B cell (primary cell): ENCODE measurements at regions not wholly inside any gene's neighbourhood (a gene's known extent, or its start where the extent isn't known, plus 50 kb on each side); places are given as distances from the start of the nearest gene placed in this dataset.

Source experiments
- ATAC-seq: fragments of 200-7000 bp; cut with Tn5 transposase; one replicate; pipeline ENCODE4 v1.10.0; 2021; ENCODE audit warnings: low read depth, mild to moderate bottlenecking, moderate number of reproducible peaks, moderate library complexity
- CTCF ChIA-PET: fragments of 350-600 bp; sonication (Branson Sonifier 250); formaldehyde crosslinking; loops from one replicate; lab custom pipeline; 2021; ENCODE audit warnings: antibody characterized with exemption, inconsistent platforms; lab: Charles Lee
- POLR2A ChIA-PET: fragments of 350-600 bp; sonication (Branson Sonifier 250); formaldehyde crosslinking; loops from one replicate; lab custom pipeline; 2021; ENCODE audit warnings: antibody characterized with exemption; lab: Charles Lee
- DNase-seq: peaks from one replicate; pipeline ENCODE4 v3.0.0; 2013
- H2AFZ ChIP-seq: 2 replicates; pipeline ENCODE4 v1.6.1; 2012; ENCODE audit warnings: mild to moderate bottlenecking, low read depth, low read length; ENCODE audit not compliant: insufficient read depth, poor library complexity, severe bottlenecking
- H3K27ac ChIP-seq, 2 donors: 1 replicate in 1 of 2; 2 replicates in 1 of 2; pipeline ENCODE4 v1.5.1; 2012 to 2013; ENCODE audit warnings: low read length in 2 of 2, mild to moderate bottlenecking in 2 of 2, moderate library complexity in 1 of 2
- H3K27me3 ChIP-seq, 4 experiments: fragments of 200-600 bp in 1 of 4; sonication (generic) in 1 of 4; replicated peaks in 1 of 4; 1 replicate in 2 of 4; 2 replicates in 2 of 4; pipeline versions ENCODE4 v1.6.1 to v1.7.0; 2013 to 2016; ENCODE audit warnings: low read length in 3 of 4, mild to moderate bottlenecking in 2 of 4, mixed read lengths in 1 of 4, moderate library complexity in 1 of 4; ENCODE audit not compliant: insufficient read depth in 4 of 4, control insufficient read depth in 3 of 4; ENCODE audit errors: control extremely low read depth in 1 of 4
- H3K36me3 ChIP-seq, 2 experiments: replicated peaks in 1 of 2; 1 replicate in 1 of 2; 2 replicates in 1 of 2; pipeline versions ENCODE4 v1.6.1 to v1.7.1; 2013; ENCODE audit warnings: low read length in 1 of 2; ENCODE audit not compliant: insufficient read depth in 2 of 2, control insufficient read depth in 1 of 2; ENCODE audit errors: control extremely low read depth in 1 of 2, extremely low read depth in 1 of 2
- H3K4me1 ChIP-seq, 2 donors: fragments of 200-600 bp in 1 of 2; sonication (generic) in 1 of 2; 1 replicate in 1 of 2; 2 replicates in 1 of 2; pipeline versions ENCODE4 v1.5.1 to v1.6.1; 2013 to 2017; ENCODE audit warnings: low read length in 2 of 2; ENCODE audit not compliant: control insufficient read depth in 2 of 2, insufficient read depth in 2 of 2
- H3K4me2 ChIP-seq: replicated peaks from 2 replicates; pipeline ENCODE3; 2012; ENCODE audit warnings: mild to moderate bottlenecking, low read depth, low read length; ENCODE audit not compliant: poor library complexity, severe bottlenecking
- H3K4me3 ChIP-seq, 5 experiments: fragments of 200-600 bp in 1 of 5; sonication (generic) in 1 of 5; 1 replicate in 3 of 5; 2 replicates in 2 of 5; pipeline versions ENCODE4 v1.5.1 to v1.7.0; 2011 to 2016; ENCODE audit warnings: low read length in 4 of 5, mild to moderate bottlenecking in 4 of 5, low read depth in 2 of 5, control low read depth in 1 of 5, moderate library complexity in 1 of 5; ENCODE audit not compliant: insufficient read depth in 1 of 5; ENCODE audit errors: control extremely low read depth in 1 of 5, extremely low read depth in 1 of 5
- H3K79me2 ChIP-seq: fragments of 200-600 bp; sonication (generic); one replicate; pipeline ENCODE4 v1.6.0; 2016; ENCODE audit warnings: low read length; ENCODE audit not compliant: control insufficient read depth, insufficient read depth
- H3K9ac ChIP-seq: fragments of 200-600 bp; sonication (generic); 2 replicates; pipeline ENCODE4 v1.6.1; 2017; ENCODE audit warnings: mild to moderate bottlenecking, low read length, moderate library complexity
- H3K9me3 ChIP-seq, 3 donors: one replicate each; pipeline versions ENCODE4 v1.6.1 to v1.7.1; 2013; ENCODE audit warnings: low read length in 2 of 3; ENCODE audit not compliant: control insufficient read depth in 2 of 3, insufficient read depth in 1 of 3; ENCODE audit errors: control extremely low read depth in 1 of 3
- H4K20me1 ChIP-seq: 2 replicates; pipeline ENCODE4 v1.6.0; 2012; ENCODE audit warnings: mild to moderate bottlenecking, low read length; ENCODE audit not compliant: insufficient read depth, control insufficient read depth, poor library complexity, severe bottlenecking
- H3K27ac Mint-ChIP-seq: one replicate; pipeline ENCODE4 v1.8.0; 2021; ENCODE audit warnings: mixed read lengths
- H3K27me3 Mint-ChIP-seq: one replicate; pipeline ENCODE4 v1.8.0; 2021; ENCODE audit warnings: mixed read lengths
- H3K4me1 Mint-ChIP-seq: one replicate; pipeline ENCODE4 v1.8.0; 2021; ENCODE audit warnings: mixed read lengths
- H3K4me3 Mint-ChIP-seq: one replicate; pipeline ENCODE4 v1.8.0; 2021; ENCODE audit warnings: mixed read lengths
- H3K9me3 Mint-ChIP-seq: one replicate; pipeline ENCODE4 v1.8.0; 2022; ENCODE audit warnings: mixed read lengths; ENCODE audit not compliant: insufficient read depth
- CTCF ChIP-seq: fragments of 200-600 bp; IDR thresholded peaks from one replicate; pipeline ENCODE4 v1.8.0; 2022; ENCODE audit warnings: antibody characterized with exemption, mild to moderate bottlenecking
- EZH2 ChIP-seq: IDR thresholded peaks from 2 replicates; pipeline ENCODE4 v1.6.1; 2012; ENCODE audit warnings: borderline replicate concordance, low read depth, mild to moderate bottlenecking, moderate library complexity, low read length; ENCODE audit not compliant: insufficient read depth, poor library complexity, severe bottlenecking
- WGBS: methylation state at CpG from one replicate; pipeline ENCODE4 v1.1.5; 2013; ENCODE audit warnings: missing lambda C conversion rate; ENCODE audit not compliant: insufficient coverage; 5-methylcytosine and 5-hydroxymethylcytosine counted together
- intact Hi-C: fragments of 100-400 bp; cut with micrococcal nuclease; formaldehyde crosslinking; loops from one replicate; pipeline ENCODE4 v1.10.0; 2022

GRCh38 chr6:102853249-102853955 lies 1459.9 kb downstream of the GRIK2 start:
- intact Hi-C loops: no loop called here
- H3K27me3 ChIP-seq: no peaks in the 10 kb centered on the region
- H3K79me2 ChIP-seq: no peaks in the 10 kb centered on the region
- H3K4me1 ChIP-seq: no peaks in the 10 kb centered on the region
- H4K20me1 ChIP-seq: no peaks in the 10 kb centered on the region
- ChIA-PET CTCF (no interaction called here), POLR2A (no interaction called here)
- H3K27ac ChIP-seq: no peak overlapping the region
- Mint-ChIP-seq H3K9me3 (peaks cover 3% of the 10 kb centered on the region), H3K27ac (no peak overlapping the region), H3K27me3 (no peaks in the 10 kb centered on the region), H3K4me1 (peaks cover 2% of the 10 kb centered on the region), H3K4me3 (no peak overlapping the region)
- no peaks in the 10 kb centered on the region for H3K9me3 ChIP-seq
- no CpG with 5 or more reads among the region's 2 CpGs for WGBS
- ATAC-seq (no peak), DNase-seq (no peak)
- no peak overlapping the region for H2AFZ ChIP-seq
- no peak overlapping the region for H3K4me2 ChIP-seq
- no peak overlapping the region for H3K4me3 ChIP-seq
- no peak for TF ChIP-seq CTCF
- no peak for TF ChIP-seq EZH2
- no peaks in the 10 kb centered on the region for H3K36me3 ChIP-seq
- no peak overlapping the region for H3K9ac ChIP-seq

- Histone ChIP-seq H3K79me2 (no peaks in the 10 kb centered on the region), H4K20me1 (no peaks in the 10 kb centered on the region), H3K36me3 (no peaks in the 10 kb centered on the region), H3K4me1 (no peaks in the 10 kb centered on the region), H3K4me2 (no peak overlapping the region), H3K4me3 (no peak overlapping the region), H2AFZ (no peak overlapping the region), H3K9me3 (no peaks in the 10 kb centered on the region), H3K9ac (no peak overlapping the region), H3K27ac (no peak overlapping the region), H3K27me3 (no peaks in the 10 kb centered on the region)
- TF ChIP-seq CTCF (no peak), EZH2 (no peak)
- Mint-ChIP-seq H3K27me3 (no peaks in the 10 kb centered on the region), H3K9me3 (peaks cover 3% of the 10 kb centered on the region), H3K4me1 (peaks cover 2% of the 10 kb centered on the region), H3K27ac (no peak overlapping the region), H3K4me3 (no peak overlapping the region)
- POLR2A ChIA-PET: no interaction called here
- DNase-seq (no peak), ATAC-seq (no peak)
- CTCF ChIA-PET: no interaction called here
- intact Hi-C loops: no loop called here
- no CpG with 5 or more reads among the region's 1 CpG for WGBS
These were observed 1455.3 kb downstream of the GRIK2 start for GRCh38 chr6:102848796-102849195.
